ENCODE measurements at regions not wholly inside any gene's neighbourhood (a gene's known extent, or its start where the extent isn't known, plus 50 kb on each side); places are given as distances from the start of the nearest gene placed in this dataset.

- no peak for TF ChIP-seq CTCF (conservative IDR thresholded peaks at IDR 0.05)
- TF ChIP-seq ZFX (IDR thresholded peaks at IDR 0.05): no peak
- H3K27ac ChIP-seq: no peak overlapping the region
Measured at GRCh38 chr10:83927166-83927565, 212.1 kb upstream of the GHITM start.

DNA sequence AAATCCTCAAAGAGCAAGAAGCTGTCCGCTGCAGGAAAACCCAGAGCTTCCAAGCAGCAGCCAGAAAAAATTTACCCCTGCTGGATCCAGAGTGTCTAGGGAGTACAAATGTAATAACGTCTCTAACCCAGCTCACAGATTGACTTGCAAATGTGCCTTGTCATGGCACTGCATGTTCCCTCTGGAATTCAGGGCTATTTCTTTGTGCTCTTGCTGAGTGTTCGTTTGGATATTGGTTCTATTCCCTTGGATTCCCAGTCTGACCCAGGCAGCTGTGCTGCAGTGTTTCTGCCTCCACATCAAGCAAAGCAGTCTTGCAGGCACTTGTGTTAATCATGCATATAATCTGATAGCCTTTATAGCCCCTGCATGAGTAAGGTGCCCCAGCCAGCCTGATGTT is 209.9 kb upstream of the GHITM start:
- no peak for TF ChIP-seq CTCF (conservative IDR thresholded peaks at IDR 0.05)
- 0 out of 2 replicates have a peak, but pooled peaks have one; percentile 4 for TF ChIP-seq ZFX (IDR thresholded peaks at IDR 0.05)
- H3K27ac ChIP-seq: no peak overlapping the region

DNA sequence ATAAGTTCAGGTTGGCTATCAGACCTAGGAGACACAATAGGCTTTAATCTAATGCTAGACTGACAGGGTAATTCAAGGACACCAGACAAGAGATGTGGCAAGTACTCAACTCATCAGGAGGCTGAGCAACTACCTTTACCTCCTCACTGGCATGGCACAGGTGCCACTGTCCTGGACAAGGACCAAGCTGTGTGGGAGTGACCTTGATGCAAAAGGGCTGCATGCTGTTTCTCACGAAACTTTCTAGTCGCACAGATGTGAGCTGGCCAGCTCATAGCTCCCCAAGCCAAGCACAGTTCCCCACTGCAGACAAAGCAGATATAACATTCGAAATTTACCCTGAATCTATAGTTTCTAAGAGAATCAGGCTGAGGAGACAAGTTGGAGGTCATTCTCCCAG is 207.6 kb upstream of the GHITM start:
- no peak for TF ChIP-seq CTCF (conservative IDR thresholded peaks at IDR 0.05)
- no peak for TF ChIP-seq ZFX (IDR thresholded peaks at IDR 0.05)
- H3K27ac ChIP-seq: no peak overlapping the region

DNA sequence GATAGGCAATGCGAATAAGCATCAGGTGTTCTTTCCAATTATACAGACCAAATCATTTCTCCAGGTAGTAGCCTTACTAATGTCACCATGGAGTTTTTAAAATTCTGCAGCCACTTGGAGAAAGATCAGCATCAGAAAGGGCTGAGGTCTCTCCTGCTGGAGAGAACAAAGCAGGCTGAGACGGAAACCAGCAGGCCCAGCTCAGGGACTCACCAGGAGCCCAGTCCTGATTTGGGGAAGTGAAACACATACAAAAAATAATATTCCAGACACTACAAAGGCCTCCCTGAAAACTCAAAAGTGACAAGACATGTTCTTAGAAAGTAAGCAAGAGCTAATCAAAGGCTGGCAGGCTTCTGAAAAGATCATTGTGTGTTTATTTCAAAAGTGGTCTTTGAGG is 207.1 kb upstream of the GHITM start:
- no peak overlapping the region for H3K27ac ChIP-seq
- TF ChIP-seq CTCF (conservative IDR thresholded peaks at IDR 0.05) (no peak), ZFX (IDR thresholded peaks at IDR 0.05) (no peak)

DNA sequence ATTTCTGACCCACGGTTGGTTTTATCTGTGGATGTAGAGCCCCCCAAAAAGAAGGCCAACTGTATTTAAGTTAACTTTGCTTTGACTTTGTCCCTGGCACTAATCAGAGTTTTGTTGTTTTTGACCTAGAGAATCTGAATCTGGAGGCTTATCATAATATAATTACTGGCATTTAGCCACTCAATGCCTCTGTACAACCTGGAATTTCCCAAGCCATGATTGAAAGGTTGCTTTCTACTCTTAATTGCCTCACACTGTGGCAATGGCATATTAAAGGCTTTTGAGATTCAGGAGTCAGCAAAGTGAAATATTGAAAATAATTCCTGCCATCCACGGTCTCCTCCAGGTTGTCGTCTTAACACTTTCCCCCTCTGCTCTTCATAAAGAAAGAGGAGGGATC is 205.2 kb upstream of the GHITM start:
- H3K27ac ChIP-seq: no peak overlapping the region
- TF ChIP-seq ZFX (IDR thresholded peaks at IDR 0.05) (no peak), CTCF (conservative IDR thresholded peaks at IDR 0.05) (no peak)

DNA sequence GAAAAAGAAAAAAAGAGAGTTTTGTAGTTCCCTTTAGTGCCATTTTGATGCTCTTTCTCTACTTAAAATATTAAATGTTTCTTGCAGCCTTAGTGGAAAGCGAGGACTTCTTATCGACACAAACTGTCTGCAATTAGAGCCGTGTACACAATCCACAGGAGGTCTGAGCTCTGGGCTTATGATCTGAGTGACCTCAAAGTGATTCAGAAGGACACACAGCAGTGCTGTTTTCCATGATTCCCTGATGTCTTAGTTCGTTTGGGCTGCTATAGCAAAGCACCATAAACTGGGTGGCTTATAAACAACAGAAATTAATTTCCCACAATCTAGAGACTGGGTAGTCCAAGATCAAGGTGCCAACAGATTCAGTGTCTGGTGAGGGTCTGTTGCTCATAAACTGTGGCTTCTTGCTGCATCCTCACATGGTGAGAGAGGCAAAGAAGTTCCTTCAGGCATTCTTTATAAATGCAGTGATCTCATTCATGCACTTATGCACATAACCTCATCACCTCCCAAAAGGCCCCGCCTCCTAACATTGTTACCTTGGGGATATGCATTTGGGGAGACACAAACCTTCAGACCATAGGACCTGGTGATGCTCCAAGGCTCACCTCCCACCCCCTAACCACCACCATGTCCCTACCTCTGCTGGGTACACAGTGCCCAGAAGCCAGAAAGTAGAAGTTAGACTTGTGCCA is 204.5 kb upstream of the GHITM start:
- TF ChIP-seq ZFX (IDR thresholded peaks at IDR 0.05) (no peak), CTCF (conservative IDR thresholded peaks at IDR 0.05) (no peak)
- no peak overlapping the region for H3K27ac ChIP-seq

- no peak overlapping the region for H3K27ac ChIP-seq
- TF ChIP-seq CTCF (conservative IDR thresholded peaks at IDR 0.05) (no peak), ZFX (IDR thresholded peaks at IDR 0.05) (no peak)
Measured at GRCh38 chr10:83935339-83935736, 204.0 kb upstream of the GHITM start.

All from C4-2B (cell line).